IMR-90 (cell line): ENCODE measurements at regions not wholly inside any gene's neighbourhood (a gene's known extent, or its start where the extent isn't known, plus 50 kb on each side); places are given as distances from the start of the nearest gene placed in this dataset.

Source experiments
- ATAC-seq: fragments of 200-7000 bp; cut with Tn5 transposase; 2 replicates; pipeline ENCODE4 v1.9.1; 2020; ENCODE audit warnings: low read depth, mild to moderate bottlenecking, moderate library complexity
- BruUV-seq: library from RNA; stranded (reverse); fragments of 400-500 nt; replicated peaks from 2 replicates; lab custom pipeline; 2021; lab: Mats Ljungman, UMichigan
- CTCF ChIA-PET: fragments of 300-600 bp; formaldehyde crosslinking; extraction: SDS; loops from one replicate; lab custom pipeline; 2021; ENCODE audit warnings: antibody characterized with exemption; lab: Yijun Ruan, JAX
- POLR2A ChIA-PET: fragments of 300-600 bp; sonication (Branson Sonifier 250); formaldehyde crosslinking; loops from one replicate; lab custom pipeline; 2022; ENCODE audit warnings: antibody characterized with exemption; ENCODE audit not compliant: unreplicated experiment; lab: Charles Lee
- DNase-seq: peaks from one replicate; pipeline ENCODE4 v3.0.0; 2013
- H2AFZ ChIP-seq: replicated peaks from 2 replicates; pipeline ENCODE3; 2013; ENCODE audit warnings: low read length, mild to moderate bottlenecking; ENCODE audit not compliant: poor library complexity
- H2AK5ac ChIP-seq: 2 replicates; pipeline ENCODE4 v1.6.1; 2013; ENCODE audit warnings: low read depth, low read length, inconsistent platforms
- H2AK9ac ChIP-seq: replicated peaks from 2 replicates; pipeline ENCODE3; 2013; ENCODE audit warnings: mild to moderate bottlenecking, low read depth, low read length, moderate library complexity; ENCODE audit not compliant: poor library complexity
- H2BK120ac ChIP-seq: 2 replicates; pipeline ENCODE4 v1.6.1; 2013; ENCODE audit warnings: low read depth, low read length, inconsistent platforms
- H2BK15ac ChIP-seq: 3 replicates; pipeline ENCODE4 v1.6.1; 2013; ENCODE audit warnings: low read depth, low read length, inconsistent platforms
- H2BK20ac ChIP-seq: 2 replicates; pipeline ENCODE4 v1.6.1; 2013; ENCODE audit warnings: low read depth, mild to moderate bottlenecking, inconsistent platforms, low read length, moderate library complexity
- H2BK5ac ChIP-seq: 2 replicates; pipeline ENCODE4 v1.6.1; 2013; ENCODE audit warnings: mild to moderate bottlenecking, low read depth, low read length, inconsistent platforms; ENCODE audit not compliant: poor library complexity, severe bottlenecking
- H3K14ac ChIP-seq: replicated peaks from 2 replicates; pipeline ENCODE4 v1.6.1; 2013; ENCODE audit warnings: low read depth, low read length, inconsistent platforms
- H3K18ac ChIP-seq: 2 replicates; pipeline ENCODE4 v1.6.1; 2013; ENCODE audit warnings: low read depth, low read length, control low read depth
- H3K23ac ChIP-seq: 2 replicates; pipeline ENCODE4 v1.6.1; 2013; ENCODE audit warnings: low read depth, low read length, inconsistent platforms
- H3K27ac ChIP-seq: 2 replicates; pipeline ENCODE4 v1.5.1; 2013; ENCODE audit warnings: mild to moderate bottlenecking, control low read depth, low read length; ENCODE audit not compliant: insufficient read depth
- H3K27me3 ChIP-seq: 2 replicates; pipeline ENCODE4 v1.6.1; 2013; ENCODE audit warnings: low read length; ENCODE audit not compliant: control insufficient read depth, insufficient read depth
- H3K36me3 ChIP-seq: 2 replicates; pipeline ENCODE4 v1.6.1; 2013; ENCODE audit warnings: low read length, mixed read lengths; ENCODE audit not compliant: control insufficient read depth, insufficient read depth
- H3K4ac ChIP-seq: 2 replicates; pipeline ENCODE4 v1.6.1; 2013; ENCODE audit warnings: low read depth, low read length, inconsistent platforms
- H3K4me1 ChIP-seq: 2 replicates; pipeline ENCODE4 v1.6.1; 2013; ENCODE audit warnings: low read length, mixed read lengths; ENCODE audit not compliant: control insufficient read depth, insufficient read depth
- H3K4me2 ChIP-seq: 2 replicates; pipeline ENCODE4 v1.6.1; 2013; ENCODE audit warnings: low read depth, mild to moderate bottlenecking, control low read depth, low read length, moderate library complexity
- H3K4me3 ChIP-seq: 2 replicates; pipeline ENCODE4 v1.5.1; 2013; ENCODE audit warnings: low read depth, mild to moderate bottlenecking, control low read depth, low read length, moderate library complexity; ENCODE audit not compliant: insufficient read depth
- H3K56ac ChIP-seq: 2 replicates; pipeline ENCODE4 v1.6.1; 2013; ENCODE audit warnings: low read length, inconsistent platforms; ENCODE audit not compliant: insufficient read depth; ENCODE audit errors: extremely low read depth
- H3K79me1 ChIP-seq, 2 experiments: 2 replicates each; pipeline ENCODE4 v1.6.1; 2013; ENCODE audit warnings: low read length in 2 of 2, inconsistent platforms in 1 of 2, low read depth in 1 of 2
- H3K9ac ChIP-seq: 2 replicates; pipeline ENCODE4 v1.6.1; 2013; ENCODE audit warnings: low read depth, low read length, control low read depth
- H3K9me1 ChIP-seq: 2 replicates; pipeline ENCODE4 v1.6.1; 2013; ENCODE audit warnings: low read length, inconsistent platforms; ENCODE audit not compliant: insufficient read depth
- H3K9me3 ChIP-seq: 2 replicates; pipeline ENCODE4 v1.6.1; 2013; ENCODE audit warnings: low read length; ENCODE audit not compliant: control insufficient read depth, insufficient read depth
- H4K20me1 ChIP-seq: 2 replicates; pipeline ENCODE4 v1.6.1; 2013; ENCODE audit warnings: low read length, inconsistent platforms; ENCODE audit not compliant: insufficient read depth
- H4K5ac ChIP-seq: 2 replicates; pipeline ENCODE4 v1.6.1; 2013; ENCODE audit warnings: mild to moderate bottlenecking, low read depth, low read length, control low read depth
- H4K8ac ChIP-seq, 2 experiments: 2 replicates each; pipeline ENCODE4 v1.6.1; 2013; ENCODE audit warnings: low read depth in 2 of 2, low read length in 2 of 2, control low read depth in 1 of 2, inconsistent platforms in 1 of 2
- H4K91ac ChIP-seq: 2 replicates; pipeline ENCODE4 v1.6.1; 2013; ENCODE audit warnings: low read depth, low read length, inconsistent platforms; ENCODE audit not compliant: insufficient read depth
- BHLHE40 ChIP-seq: fragments of 150-350 bp; IDR thresholded peaks from 2 replicates; pipeline ENCODE4 v1.6.1; 2016; ENCODE audit warnings: mild to moderate bottlenecking, low read depth, low read length
- CEBPB ChIP-seq: IDR thresholded peaks from 2 replicates; pipeline ENCODE4 v1.6.1; 2012; ENCODE audit warnings: low read depth, low read length, improper control_type of control experiment
- CHD1 ChIP-seq: IDR thresholded peaks from 2 replicates; pipeline ENCODE4 v1.6.1; 2012; ENCODE audit warnings: low read depth, low read length, improper control_type of control experiment
- FOS ChIP-seq: fragments of 150-350 bp; IDR thresholded peaks from 2 replicates; pipeline ENCODE4 v1.6.1; 2016; ENCODE audit warnings: low read depth, low read length
- MAFK ChIP-seq: IDR thresholded peaks from 2 replicates; pipeline ENCODE4 v1.6.1; 2012; ENCODE audit warnings: low read depth, low read length, improper control_type of control experiment
- MAZ ChIP-seq: IDR thresholded peaks from 2 replicates; pipeline ENCODE4 v1.6.1; 2012; ENCODE audit warnings: low read depth, mild to moderate bottlenecking, low read length, improper control_type of control experiment, moderate library complexity, borderline replicate concordance
- MXI1 ChIP-seq: IDR thresholded peaks from 2 replicates; pipeline ENCODE4 v1.6.1; 2012; ENCODE audit warnings: low read depth, mild to moderate bottlenecking, low read length, moderate library complexity, borderline replicate concordance
- NFE2L2 ChIP-seq: fragments of 150-350 bp; IDR thresholded peaks from 2 replicates; pipeline ENCODE4 v1.6.1; 2016; ENCODE audit warnings: low read depth, mild to moderate bottlenecking, low read length
- POLR2A ChIP-seq: IDR thresholded peaks from 2 replicates; pipeline ENCODE4 v1.6.1; 2012; ENCODE audit warnings: mild to moderate bottlenecking, low read depth, low read length
- RAD21 ChIP-seq: IDR thresholded peaks from 2 replicates; pipeline ENCODE4 v1.6.1; 2012; ENCODE audit warnings: low read length, improper control_type of control experiment
- RCOR1 ChIP-seq: IDR thresholded peaks from 2 replicates; pipeline ENCODE4 v1.6.1; 2012; ENCODE audit warnings: mild to moderate bottlenecking, low read length, improper control_type of control experiment; ENCODE audit not compliant: insufficient replicate concordance
- RFX5 ChIP-seq: IDR thresholded peaks from 2 replicates; pipeline ENCODE4 v1.8.0; 2012; ENCODE audit warnings: low read depth, mild to moderate bottlenecking, low read length, moderate library complexity
- SMC3 ChIP-seq: fragments of 150-350 bp; IDR thresholded peaks from 2 replicates; pipeline ENCODE4 v1.6.1; 2016; ENCODE audit warnings: low read depth, mild to moderate bottlenecking, antibody characterized with exemption, low read length, moderate library complexity
- WGBS, 2 experiments: methylation state at CpG; one replicate each; pipeline versions ENCODE4 v1.1.5 to v1.1.7; 2013; ENCODE audit warnings: missing lambda C conversion rate in 2 of 2; ENCODE audit not compliant: insufficient read length in 1 of 2; ENCODE audit errors: extremely low coverage in 2 of 2; 5-methylcytosine and 5-hydroxymethylcytosine counted together
- dilution Hi-C: fragments of 300-500 bp; cut with HindIII; formaldehyde crosslinking; loops from one replicate; pipeline ENCODE4 v1.14.3; 2018; ENCODE audit warnings: low sequenced_read_pairs; ENCODE audit not compliant: unreplicated experiment
- in situ Hi-C: fragments of 300-500 bp; cut with MboI; formaldehyde crosslinking; loops from 3 replicates; pipeline ENCODE4 v1.14.3; 2019; ENCODE audit warnings: low sequenced_read_pairs, inconsistent platforms, mixed read lengths
- intact Hi-C: fragments of 100-400 bp; cut with micrococcal nuclease; formaldehyde crosslinking; loops from 2 replicates; pipeline ENCODE4 v1.10.0; 2022
- TF ChIP-seq, protein P1 (sequence below): fragments of 150-350 bp; IDR thresholded peaks from 2 replicates; pipeline ENCODE4 v1.6.1; 2017; ENCODE audit warnings: mild to moderate bottlenecking, antibody characterized with exemption, low read length, low read depth
- TF ChIP-seq, protein P2 (sequence below): conservative IDR thresholded peaks from 2 replicates; pipeline ENCODE4 v1.5.1; 2012; ENCODE audit warnings: mild to moderate bottlenecking, low read depth, low read length, improper control_type of control experiment
- TF ChIP-seq, protein P3 (sequence below): fragments of 150-350 bp; IDR thresholded peaks from 2 replicates; pipeline ENCODE4 v1.6.1; 2016; ENCODE audit warnings: low read depth, mild to moderate bottlenecking, low read length, moderate library complexity, borderline replicate concordance

GRCh38 chr13:99749271-99750019 lies 222.1 kb downstream of the ZIC5 start:
- Histone ChIP-seq H3K4me1 (no peaks in the 10 kb centered on the region), H2AFZ (no peak overlapping the region), H3K18ac (no peak overlapping the region), H3K27me3 (peaks cover 3% of the 10 kb centered on the region), H4K5ac (no peak overlapping the region), H3K23ac (no peak overlapping the region), H2BK20ac (no peak overlapping the region), H2BK15ac (no peak overlapping the region), H3K9ac (no peak overlapping the region), H3K9me1 (no peaks in the 10 kb centered on the region), H3K14ac (no peak overlapping the region), H3K4me2 (no peak overlapping the region), H3K9me3 (no peaks in the 10 kb centered on the region), H2AK5ac (no peak overlapping the region), H3K56ac (no peak overlapping the region), H3K4me3 (no peak overlapping the region), H2AK9ac (no peak overlapping the region), H3K27ac (no peak overlapping the region), H4K8ac (no peak overlapping the region), H2BK120ac (no peak overlapping the region), H3K79me1 (no peaks in the 10 kb centered on the region), H3K36me3 (no peaks in the 10 kb centered on the region), H2BK5ac (no peak overlapping the region), H4K20me1 (no peaks in the 10 kb centered on the region), H3K4ac (no peak overlapping the region), H4K91ac (no peak overlapping the region)
- ATAC-seq: no peak
- CTCF ChIA-PET: no interaction called here
- 80% methylated on average over 1 of the region's 11 CpGs; no CpG with 5 or more reads in 1 of the 2 experiments for WGBS, 2 experiments
- TF ChIP-seq POLR2A: no peak
- no peak for TF ChIP-seq NFE2L2
- TF ChIP-seq MXI1: no peak
- TF ChIP-seq, protein P1, sequence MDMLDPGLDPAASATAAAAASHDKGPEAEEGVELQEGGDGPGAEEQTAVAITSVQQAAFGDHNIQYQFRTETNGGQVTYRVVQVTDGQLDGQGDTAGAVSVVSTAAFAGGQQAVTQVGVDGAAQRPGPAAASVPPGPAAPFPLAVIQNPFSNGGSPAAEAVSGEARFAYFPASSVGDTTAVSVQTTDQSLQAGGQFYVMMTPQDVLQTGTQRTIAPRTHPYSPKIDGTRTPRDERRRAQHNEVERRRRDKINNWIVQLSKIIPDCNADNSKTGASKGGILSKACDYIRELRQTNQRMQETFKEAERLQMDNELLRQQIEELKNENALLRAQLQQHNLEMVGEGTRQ: no peak
- no peak for TF ChIP-seq SMC3
- TF ChIP-seq, protein P2, sequence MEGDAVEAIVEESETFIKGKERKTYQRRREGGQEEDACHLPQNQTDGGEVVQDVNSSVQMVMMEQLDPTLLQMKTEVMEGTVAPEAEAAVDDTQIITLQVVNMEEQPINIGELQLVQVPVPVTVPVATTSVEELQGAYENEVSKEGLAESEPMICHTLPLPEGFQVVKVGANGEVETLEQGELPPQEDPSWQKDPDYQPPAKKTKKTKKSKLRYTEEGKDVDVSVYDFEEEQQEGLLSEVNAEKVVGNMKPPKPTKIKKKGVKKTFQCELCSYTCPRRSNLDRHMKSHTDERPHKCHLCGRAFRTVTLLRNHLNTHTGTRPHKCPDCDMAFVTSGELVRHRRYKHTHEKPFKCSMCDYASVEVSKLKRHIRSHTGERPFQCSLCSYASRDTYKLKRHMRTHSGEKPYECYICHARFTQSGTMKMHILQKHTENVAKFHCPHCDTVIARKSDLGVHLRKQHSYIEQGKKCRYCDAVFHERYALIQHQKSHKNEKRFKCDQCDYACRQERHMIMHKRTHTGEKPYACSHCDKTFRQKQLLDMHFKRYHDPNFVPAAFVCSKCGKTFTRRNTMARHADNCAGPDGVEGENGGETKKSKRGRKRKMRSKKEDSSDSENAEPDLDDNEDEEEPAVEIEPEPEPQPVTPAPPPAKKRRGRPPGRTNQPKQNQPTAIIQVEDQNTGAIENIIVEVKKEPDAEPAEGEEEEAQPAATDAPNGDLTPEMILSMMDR: no peak
- TF ChIP-seq RAD21: no peak
- TF ChIP-seq FOS: no peak
- no peak for TF ChIP-seq CEBPB
- TF ChIP-seq RCOR1: no peak
- TF ChIP-seq CHD1: no peak
- TF ChIP-seq, protein P3, sequence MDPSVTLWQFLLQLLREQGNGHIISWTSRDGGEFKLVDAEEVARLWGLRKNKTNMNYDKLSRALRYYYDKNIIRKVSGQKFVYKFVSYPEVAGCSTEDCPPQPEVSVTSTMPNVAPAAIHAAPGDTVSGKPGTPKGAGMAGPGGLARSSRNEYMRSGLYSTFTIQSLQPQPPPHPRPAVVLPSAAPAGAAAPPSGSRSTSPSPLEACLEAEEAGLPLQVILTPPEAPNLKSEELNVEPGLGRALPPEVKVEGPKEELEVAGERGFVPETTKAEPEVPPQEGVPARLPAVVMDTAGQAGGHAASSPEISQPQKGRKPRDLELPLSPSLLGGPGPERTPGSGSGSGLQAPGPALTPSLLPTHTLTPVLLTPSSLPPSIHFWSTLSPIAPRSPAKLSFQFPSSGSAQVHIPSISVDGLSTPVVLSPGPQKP: no peak
- no peak for TF ChIP-seq BHLHE40
- TF ChIP-seq RFX5: no peak
- no peak for TF ChIP-seq MAFK
- no peak for TF ChIP-seq MAZ
- POLR2A ChIA-PET: no interaction called here
- no TSS peak for BruUV-seq
- in situ Hi-C loops (no loop called here), dilution Hi-C loops (no loop called here), intact Hi-C loops (no loop called here)
- no peak for DNase-seq
